HG02870 (cell line): ENCODE measurements at regions not wholly inside any gene's neighbourhood (a gene's known extent, or its start where the extent isn't known, plus 50 kb on each side); places are given as distances from the start of the nearest gene placed in this dataset.

ENCODE experiments used
- ATAC-seq: cut with Tn5 transposase; IDR thresholded peaks from one replicate; pipeline ENCODE4 v1.9.1; 2021; ENCODE audit warnings: mild to moderate bottlenecking, moderate library complexity; ENCODE audit not compliant: unreplicated experiment

DNA sequence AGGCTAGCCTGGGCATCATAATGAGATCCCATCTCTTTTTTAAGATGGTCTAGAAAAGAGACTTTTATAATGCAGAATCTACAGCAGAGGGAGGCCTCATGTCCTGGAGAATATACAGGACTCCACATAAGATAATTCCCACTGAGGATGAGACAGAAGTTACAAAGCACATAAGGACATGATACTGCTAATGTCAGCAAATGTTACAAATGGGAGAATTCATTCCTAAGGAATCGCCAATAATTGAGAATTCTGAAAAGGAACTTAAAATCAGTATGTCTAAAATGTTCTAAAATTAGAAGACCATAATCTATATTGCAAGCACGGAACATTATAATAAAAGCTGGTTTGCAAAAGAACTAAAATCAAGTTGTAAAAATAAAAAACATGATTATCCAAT lies 131.6 kb upstream of the PKDCC start:
- ATAC-seq = no peak

DNA sequence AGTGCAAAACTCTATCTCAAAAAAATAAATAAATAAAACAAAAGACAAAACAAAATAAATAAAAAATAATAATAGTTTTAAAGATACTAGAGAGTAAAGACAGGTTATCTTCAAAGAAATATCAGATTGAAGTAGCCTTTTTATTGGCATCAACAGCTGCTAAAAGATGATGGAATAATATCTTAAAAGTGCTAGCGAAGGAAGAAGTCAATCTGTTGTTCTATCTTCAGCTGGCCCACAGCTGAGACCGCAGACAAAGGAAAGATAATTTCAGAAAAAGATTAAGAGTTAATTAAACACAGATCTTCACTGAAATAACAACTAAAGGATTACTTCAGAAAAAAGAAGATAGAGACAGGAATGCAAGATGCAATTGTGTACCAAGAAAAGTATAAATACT lies 130.2 kb upstream of the PKDCC start:
- no peak for ATAC-seq

DNA sequence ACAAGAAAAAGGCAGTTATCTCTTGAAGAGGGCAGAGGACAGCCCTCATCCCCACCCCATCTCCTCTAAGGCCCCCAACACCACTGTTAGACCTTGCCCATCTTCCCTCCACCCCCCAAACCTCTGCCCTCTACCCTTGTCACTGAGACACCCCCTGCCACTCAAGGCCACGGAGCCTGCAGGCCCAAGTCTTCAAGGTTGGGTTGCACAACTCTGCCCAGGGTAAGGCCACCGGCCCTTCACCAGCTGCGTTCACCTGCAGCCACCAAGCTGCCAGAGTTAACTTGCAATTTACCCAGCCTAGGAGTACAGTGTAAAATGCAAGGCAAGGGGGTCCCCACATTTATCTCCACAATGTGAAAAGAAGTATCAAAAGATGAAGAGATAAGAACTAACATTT lies 128.7 kb upstream of the PKDCC start:
- no peak for ATAC-seq

DNA sequence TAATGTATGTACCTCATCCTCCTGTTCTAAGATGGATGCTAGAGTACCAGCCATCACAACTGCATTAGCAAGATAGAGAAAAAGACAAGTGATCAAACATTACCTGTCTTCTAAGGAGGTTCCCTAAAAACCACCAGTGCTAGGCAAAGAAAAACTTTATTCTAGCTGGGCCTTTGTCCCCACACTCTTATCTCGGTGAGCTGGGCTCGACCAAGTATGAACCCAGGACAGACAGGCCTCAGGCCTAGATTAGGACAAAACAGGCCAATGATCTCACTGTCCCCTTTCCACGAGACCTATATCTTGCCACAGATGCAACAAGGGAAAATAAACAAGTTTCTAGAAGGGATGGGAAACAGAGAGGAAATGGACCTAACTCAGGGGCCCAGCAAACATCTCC lies 127.6 kb upstream of the PKDCC start:
- no peak for ATAC-seq

DNA sequence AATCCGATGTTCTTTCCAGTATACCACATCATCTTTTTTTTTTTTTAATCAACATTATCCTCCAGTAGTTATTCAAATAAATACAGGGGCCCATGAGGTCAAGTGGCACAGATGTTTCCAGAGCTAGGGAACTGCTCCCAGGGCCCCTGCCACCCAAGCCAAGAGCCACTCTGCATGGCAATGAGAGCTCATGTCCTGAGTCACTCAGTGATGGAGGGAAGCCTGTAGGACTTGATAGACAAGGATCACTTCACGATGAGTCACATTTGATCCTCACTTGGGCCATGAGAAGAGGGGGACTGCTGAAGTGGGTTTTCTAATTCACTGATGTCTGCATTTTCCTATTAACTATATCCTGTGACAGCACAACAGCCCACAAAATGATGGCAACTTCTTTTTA lies 127.0 kb upstream of the PKDCC start:
- no peak for ATAC-seq

DNA sequence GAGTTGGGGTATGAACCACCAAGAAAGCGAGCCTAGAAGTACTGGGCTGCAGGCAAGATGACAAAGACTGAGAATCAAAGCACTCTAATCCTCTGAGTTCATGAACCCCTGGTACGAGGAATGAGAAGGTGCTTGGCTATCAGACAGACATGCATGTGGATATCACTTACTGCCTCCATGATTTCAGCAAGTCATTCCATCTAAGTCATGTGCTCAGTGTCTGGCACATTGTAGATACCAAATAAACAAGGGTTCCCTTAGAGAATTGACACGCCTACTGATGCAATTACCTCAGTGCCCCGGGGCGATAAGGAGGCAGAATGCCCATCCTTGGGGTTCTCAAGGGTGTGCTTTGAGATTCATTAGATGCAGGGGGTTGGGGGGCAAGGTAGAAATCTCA lies 125.6 kb upstream of the PKDCC start:
- peak; percentile 56 for ATAC-seq

DNA sequence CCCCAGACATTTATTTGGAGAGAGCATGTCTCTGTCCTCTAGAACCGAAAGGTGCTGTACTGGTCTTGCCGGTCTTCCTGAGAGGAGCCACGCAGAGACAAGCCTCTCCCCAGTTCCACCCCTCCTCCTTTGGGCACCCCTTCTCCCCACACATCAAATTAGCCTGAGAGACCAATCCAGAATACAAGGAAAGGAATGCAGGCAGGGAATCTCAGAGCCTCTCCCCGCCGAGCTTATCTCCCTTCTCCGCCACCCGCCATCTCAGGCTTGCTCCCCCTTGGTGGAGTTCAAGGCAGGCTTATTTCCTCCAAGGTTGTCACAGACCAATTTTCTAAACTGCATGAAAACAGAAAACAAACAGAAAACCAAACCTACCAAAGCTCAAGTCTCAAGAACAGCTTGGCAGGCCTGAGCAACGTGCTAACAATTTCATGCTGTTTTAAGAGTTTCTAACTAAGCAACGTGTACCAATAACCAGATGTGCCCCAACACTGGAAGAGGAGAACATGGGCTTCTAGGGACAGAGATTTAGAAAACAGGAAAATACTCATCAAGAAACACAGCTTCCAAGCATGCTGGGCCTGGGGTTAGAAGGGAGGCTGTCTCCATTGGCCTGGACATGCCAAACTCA lies 124.5 kb upstream of the PKDCC start:
- ATAC-seq = no peak

DNA sequence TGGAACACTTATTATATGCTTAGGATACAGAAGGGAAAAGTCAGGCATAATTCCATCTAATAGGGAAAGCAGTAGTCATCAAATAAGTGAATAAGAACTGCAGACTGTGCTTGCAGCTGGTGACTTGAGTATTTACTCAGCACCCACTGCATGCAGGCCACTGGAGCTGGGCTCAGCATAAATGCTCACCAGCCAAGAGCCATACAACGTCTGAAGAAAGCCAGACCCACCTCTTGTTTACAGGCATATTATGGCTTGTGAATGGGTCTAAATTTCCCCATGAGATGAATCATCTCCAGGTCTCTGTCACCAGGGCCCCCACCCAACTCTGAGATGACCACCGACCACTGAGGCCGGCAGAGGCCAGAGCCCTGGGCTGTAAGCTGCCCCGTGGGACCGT lies 123.8 kb upstream of the PKDCC start:
- ATAC-seq = no peak

DNA sequence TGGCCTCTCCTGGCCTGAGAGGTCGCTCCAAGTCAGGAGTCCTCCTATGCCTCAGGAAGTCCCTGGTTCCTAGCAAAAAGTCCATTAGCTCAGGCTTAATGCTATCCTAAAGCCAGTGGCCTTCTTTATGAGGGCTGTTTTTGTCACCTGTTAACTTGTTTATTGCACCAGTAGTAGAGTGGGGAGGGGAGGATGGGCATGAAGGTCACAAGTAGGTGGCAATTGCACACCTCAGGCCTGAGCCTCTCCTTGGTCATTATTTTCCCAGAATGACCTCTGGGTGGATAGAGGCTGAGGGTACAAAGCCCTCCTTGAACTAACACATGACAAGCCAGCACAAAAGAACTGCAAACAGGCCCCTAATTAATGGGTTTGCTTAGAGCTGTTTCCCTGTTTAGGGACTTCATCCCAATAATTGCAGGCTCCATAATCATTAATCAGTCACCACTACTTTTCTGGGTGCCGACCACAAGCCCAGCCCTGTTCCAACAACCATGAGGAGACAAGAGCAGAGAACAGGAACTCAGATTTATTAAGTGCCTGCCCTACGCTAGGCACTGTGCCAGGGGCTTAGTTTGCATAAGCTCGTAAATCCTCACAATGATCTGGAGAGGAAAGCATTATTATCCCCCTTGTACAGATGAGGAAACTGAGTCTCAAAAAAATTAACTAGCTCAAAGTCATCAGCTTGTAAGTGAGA lies 123.0 kb upstream of the PKDCC start:
- no peak for ATAC-seq

DNA sequence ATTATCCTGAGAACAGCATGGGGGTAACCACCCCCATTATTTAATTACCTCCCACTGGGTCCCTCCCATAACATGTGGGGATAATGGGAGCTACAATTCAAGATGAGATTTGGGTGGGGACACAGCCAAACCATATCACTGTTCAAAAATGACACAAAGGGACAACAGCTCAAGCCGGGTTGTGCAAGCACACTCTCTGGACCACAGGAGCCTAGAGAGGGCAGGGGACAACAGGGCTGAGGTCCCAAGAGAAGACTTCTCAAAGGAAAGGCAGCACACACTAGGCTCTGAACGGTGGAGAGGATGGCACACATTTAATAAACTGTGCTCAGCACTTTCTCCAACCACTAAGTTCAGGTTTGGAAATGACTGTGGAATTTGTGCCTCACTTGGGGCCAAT lies 122.1 kb upstream of the PKDCC start:
- no peak for ATAC-seq

DNA sequence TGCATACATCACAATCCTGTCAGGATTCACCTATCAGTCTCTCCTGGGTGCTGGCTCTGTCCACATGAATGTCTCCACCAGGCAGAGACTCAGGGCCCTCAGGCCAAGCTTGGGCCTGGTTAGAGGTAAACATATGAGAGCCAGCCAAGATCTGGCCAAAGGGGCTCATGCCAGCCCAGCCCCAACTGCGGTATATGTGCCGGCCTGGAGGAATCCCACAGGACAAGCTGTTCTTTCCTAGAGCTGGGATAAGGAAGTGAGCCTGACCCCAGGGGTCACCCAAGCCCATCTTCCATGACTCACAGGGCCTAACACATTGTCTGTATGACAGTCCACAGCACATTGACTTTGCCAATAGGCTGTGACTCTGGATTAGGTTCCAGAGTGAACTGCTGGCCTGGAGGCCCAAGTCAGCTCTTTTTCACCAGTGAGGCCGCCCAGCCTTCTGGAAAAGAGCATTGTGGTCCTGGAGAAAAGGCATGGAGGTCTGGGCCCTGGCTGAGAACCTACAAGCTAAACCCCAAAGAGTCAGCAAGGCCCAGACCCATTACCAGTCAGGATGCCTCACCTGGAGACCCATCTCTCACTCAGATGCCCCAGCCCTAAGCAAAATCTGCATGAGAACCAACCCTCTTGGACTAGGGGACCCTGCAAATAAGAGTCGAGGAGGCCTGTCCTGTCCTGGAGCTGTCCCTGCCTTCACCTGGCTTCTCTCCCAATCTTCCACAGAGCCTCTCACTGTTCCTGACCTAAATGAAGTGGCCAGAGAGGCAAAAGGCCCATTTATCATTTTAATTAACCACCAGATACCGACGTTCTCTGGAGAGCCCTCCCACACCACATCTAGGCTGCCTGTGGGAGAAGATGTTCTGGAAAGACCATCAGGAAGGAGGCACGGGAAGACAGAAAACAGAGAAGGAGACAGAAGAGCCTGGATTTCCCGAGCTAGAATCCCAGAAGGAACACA lies 120.9 kb upstream of the PKDCC start:
- ATAC-seq = no peak

DNA sequence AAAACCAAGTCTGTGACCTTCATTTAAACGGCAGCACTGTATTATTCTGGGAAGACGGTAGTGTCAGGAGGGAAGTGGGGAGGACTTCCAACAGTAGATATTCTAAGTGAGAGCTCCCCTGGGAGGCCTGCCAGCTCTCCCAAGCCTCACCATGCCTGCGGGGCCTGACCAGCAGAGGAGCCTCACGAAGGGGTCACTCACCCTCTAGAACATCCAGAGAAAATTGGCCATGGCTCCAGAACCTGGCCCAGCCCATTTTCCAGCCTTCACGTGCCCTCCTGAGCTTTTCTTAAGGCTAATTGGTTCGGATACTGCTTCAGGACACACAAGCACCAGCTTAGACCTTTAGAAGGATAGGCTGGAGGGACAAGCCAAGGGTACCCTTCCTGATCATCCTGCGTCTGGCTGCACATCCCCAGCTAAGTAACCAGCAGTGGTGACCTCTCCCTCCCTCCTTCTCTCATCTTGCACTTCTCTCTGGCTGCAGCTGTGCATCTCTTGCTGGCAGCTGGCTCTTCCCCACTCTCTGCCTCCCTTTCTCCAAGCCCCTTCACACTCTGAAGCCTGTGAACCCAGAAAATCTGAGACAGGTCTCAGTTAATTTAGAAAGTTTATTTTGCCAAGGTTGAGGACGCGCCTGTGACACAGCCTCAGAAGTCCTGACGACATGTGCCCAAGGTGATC lies 120.1 kb upstream of the PKDCC start:
- no peak for ATAC-seq

DNA sequence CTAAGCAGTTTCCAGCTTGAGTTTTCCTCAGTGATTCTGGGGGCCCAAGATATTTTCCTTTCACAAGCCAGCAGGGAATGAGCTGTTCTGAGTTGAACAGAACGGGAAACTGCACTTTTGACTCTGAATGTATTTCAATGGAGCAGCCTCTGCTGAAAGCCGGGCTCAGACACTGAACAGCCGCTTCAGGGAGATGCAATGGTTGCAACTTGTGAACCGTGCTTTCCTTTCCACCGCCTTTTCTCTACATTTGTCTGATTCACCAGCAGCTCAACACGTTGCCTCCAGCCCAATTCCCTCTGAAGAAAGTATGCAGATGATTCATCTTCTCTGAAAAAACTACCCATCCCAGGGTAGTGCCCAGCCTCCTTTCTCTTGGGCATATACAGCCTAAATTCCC lies 119.3 kb upstream of the PKDCC start:
- no peak for ATAC-seq

DNA sequence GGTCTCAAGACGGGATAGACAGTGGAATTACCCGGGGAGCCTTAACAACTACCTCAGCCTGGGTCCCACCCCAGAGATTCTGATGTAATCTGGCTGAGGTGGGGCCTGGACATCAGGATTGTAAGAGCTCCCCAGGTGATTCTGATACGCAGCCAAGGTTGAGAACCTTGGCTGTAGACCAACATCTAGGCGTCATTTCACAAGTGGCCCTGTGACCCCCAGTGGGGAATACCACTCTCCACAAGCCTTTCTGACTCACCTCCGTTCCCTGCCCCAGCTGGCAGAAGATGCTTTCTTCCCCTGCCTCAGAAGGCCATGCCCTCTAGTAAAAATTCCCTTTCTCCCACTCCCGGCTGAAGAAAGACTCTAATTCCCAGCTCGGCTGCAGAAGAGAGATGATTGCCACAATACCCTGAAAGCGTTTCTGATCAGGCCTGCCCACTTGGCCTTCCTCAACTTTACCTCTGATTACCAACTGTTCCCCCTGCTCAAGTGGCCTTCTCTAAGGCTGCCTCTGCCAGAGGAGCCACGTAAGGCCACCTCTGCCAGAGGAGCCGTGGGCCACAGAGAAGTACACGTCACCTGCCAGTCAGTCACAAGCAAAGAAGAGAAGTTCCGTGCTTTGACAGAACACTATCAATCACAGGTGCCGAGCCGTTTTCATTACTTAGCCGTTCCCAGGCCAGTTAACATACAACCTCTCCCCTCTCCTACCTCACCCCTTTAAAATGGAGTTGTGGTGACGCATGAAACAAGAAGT lies 116.8 kb upstream of the PKDCC start:
- peak; percentile 57 for ATAC-seq

DNA sequence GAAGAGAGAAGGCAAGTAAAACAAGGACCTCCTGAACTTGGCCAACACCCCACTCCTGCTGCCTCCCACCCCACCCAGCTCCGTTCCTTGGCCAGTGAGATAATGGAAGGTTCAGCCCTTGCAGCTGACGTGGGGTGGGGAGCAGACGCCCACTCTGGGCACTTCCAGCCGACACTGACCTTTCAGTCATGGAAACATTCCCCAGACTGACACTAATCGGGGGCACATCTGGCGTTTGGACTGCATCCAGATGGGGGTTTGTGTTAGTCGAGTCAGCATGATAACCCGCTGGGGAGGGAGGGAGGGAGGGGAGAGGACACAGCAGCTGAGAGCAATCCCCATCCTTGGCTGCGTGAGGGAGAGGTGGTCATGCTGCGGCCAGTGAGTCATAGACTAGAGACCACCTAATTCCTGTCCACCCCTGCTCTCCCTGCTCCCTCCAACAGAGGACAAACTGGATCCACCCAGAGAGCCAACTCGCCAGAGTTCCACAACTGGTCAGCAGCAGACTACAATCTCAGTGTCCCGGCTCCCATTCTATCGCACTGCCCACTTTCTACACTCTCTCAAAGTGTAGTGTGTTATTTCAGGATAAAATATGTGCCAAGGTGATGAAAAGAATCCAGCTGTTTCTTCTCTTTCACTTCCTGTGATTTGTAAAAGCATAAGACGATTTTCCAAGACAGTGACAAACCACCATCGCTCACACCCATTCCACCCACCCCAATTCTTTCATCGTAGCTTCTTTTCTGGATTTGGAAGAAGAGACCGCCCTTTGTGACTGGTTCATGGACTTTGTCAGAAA lies 115.4 kb upstream of the PKDCC start:
- no peak for ATAC-seq

DNA sequence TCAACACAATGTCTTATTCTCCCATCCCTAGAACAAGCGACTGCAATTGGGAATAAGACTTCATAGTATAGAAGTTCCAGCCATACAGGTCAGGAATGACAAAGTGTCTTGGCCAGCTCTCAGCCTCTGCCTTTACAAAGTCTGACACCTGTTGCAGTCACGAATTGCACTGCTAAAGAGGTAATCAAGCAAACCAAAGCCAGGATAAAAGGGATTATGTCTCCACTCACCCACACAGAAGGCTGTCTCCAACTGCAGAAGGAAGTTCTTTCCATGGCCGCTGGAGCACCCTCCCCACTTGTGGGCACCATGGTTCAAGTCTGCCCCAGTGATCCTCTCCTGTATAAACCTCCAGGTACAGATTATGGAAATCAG lies 114.8 kb upstream of the PKDCC start:
- no peak for ATAC-seq

DNA sequence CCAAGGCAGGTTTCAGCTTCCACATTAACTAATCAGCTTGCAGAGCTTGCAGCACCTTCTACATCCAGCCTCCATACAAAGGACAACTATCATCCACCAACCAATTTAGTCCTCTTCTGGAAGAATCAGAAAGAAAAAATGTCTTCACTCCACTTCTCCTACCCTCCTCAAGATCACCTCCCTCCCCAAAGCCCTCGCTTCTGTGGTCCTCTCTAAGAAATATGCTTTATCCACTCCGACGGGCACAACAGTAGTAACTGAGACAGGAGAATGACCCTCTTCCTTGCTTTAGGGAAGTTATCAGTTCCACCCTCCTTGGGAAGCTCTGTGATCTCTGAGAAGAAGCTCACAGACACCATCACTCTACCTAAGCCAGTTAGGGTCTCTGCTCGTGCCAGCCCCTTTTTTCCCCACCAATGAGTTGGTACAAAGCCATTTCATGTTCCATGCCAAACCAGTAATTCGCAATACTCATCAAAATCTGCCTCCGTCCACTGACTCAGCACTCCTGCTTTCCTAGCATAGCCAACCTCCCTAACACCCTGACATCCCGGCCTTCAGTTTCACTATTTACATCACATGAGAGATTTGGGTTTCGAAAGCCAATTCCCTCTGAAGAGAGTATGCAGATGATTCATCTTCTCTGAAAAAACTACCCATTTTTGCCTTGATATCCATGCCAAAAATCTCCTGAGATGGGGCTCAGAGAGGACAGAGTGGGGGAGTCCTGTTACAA lies 114.1 kb upstream of the PKDCC start:
- no peak for ATAC-seq

DNA sequence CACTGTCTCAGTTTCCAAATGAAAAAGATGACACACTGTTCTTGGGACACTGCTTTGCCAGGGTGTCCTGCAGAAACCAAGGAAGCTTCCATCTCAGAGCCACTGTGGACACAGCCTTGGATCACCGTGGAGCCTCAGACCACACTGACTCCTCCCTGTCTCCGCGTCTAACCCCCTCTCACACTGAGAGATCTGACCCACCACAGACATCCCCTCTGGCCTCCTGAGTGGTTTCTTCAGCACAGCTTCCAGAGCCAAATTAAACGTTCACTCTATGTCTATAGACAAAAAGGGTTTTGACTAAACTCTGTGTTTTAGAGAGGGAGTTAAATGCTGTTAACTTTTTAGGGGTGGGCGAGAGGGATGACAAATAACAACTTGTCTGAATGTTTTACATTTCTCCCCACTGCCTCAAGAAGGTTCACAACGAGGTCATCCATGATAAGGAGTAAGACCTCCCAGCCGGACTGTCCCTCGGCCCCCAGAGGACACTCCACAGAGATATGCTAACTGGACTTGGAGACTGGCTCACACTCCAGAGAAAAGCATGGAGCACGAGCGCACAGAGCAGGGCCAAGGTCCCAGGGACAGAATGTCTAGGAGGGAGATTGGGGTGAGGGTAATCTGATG lies 113.4 kb upstream of the PKDCC start:
- ATAC-seq = no peak

DNA sequence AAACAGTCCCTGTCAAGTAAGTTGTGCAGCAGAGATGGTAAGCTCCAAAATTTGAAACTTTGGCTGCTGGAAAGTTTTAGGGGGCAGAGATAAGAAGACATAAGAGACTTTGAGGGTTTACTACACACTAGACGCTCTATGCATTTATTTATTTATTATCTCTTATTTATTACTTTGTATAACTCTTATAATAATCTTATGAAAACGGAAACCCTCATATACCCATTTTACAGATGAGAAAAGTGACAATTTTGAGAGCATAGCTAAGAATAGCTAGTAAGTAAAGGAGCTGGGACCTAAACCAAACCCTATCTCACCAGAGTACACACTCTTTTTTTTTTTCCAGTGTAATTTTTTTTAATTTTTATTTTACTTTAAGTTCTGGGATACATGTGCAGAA lies 112.8 kb upstream of the PKDCC start:
- no peak for ATAC-seq
